Body of pancreas (tissue), 4 donors: ENCODE measurements at regions not wholly inside any gene's neighbourhood (a gene's known extent, or its start where the extent isn't known, plus 50 kb on each side); places are given as distances from the start of the nearest gene placed in this dataset.

ENCODE experiments used
- ATAC-seq: fragments of 150-250 bp; one replicate; pipeline ENCODE4 v1.9.1; 2016
- DNase-seq, 4 donors: peaks; one replicate each; pipeline ENCODE4 v3.0.0-alpha.2; 2019
- H3K27ac ChIP-seq, 4 donors: fragments of 200-600 bp; sonication (generic); 1 replicate in 3 of 4; 2 replicates in 1 of 4; pipeline versions ENCODE4 v1.5.1 to v1.6.1; 2016 to 2019; ENCODE audit warnings: mild to moderate bottlenecking in 1 of 4, mixed read lengths in 1 of 4, moderate library complexity in 1 of 4
- H3K27me3 ChIP-seq, 2 donors: fragments of 200-600 bp; sonication (generic); one replicate each; pipeline ENCODE4 v1.6.0; 2016; ENCODE audit warnings: mild to moderate bottlenecking in 1 of 2
- H3K36me3 ChIP-seq, 2 donors: fragments of 200-600 bp; sonication (generic); replicated peaks in 1 of 2; 2 replicates each; pipeline ENCODE4 v1.5.1; 2016; ENCODE audit warnings: low read depth in 2 of 2; ENCODE audit not compliant: insufficient read depth in 1 of 2
- H3K4me1 ChIP-seq: fragments of 200-600 bp; sonication (generic); one replicate; pipeline ENCODE4 v1.6.0; 2016
- H3K4me3 ChIP-seq, 2 donors: fragments of 200-600 bp; sonication (generic); 1 replicate in 1 of 2; 2 replicates in 1 of 2; pipeline ENCODE4 v1.5.1; 2016 to 2019
- H3K9me3 ChIP-seq, 3 donors: fragments of 200-600 bp; sonication (generic); 1 replicate in 2 of 3; 2 replicates in 1 of 3; pipeline ENCODE4 v1.5.1; 2016
- CTCF ChIP-seq, 7 experiments: fragments of 450-650 bp in 4 of 7; fragments of 200-600 bp in 3 of 7; sonication (generic) in 3 of 7; IDR thresholded peaks; one replicate each; pipeline ENCODE4 v1.5.1; 2016 to 2019; ENCODE audit warnings: antibody characterized with exemption in 7 of 7
- POLR2A ChIP-seq, 3 donors: fragments of 450-650 bp; IDR thresholded peaks; one replicate each; pipeline ENCODE4 v1.6.1; 2016; ENCODE audit warnings: antibody characterized with exemption in 3 of 3, mild to moderate bottlenecking in 2 of 3
- WGBS, 2 donors: methylation state at CpG; one replicate each; pipeline ENCODE4 v1.1.5; 2017; 5-methylcytosine and 5-hydroxymethylcytosine counted together
- intact Hi-C: fragments of 100-400 bp; cut with DNase I; formaldehyde crosslinking; loops from one replicate; pipeline ENCODE4 v1.15.1; 2023

GRCh38 chr11:79762279-79762921 lies 321.6 kb upstream of the TENM4 start:
- ATAC-seq, result no peak
- Histone ChIP-seq H3K27me3 (no peaks in the 10 kb centered on the region), H3K27ac (no peak overlapping the region), H3K9me3 (no peaks in the 10 kb centered on the region), H3K36me3 (no peaks in the 10 kb centered on the region), H3K4me3 (no peak overlapping the region), H3K4me1 (no peaks in the 10 kb centered on the region)
- no peak for TF ChIP-seq POLR2A (IDR thresholded peaks at IDR 0.05)
- peak in 1 of 7 experiments; percentile 11 for TF ChIP-seq CTCF (IDR thresholded peaks at IDR 0.05)
- 45 to 49% methylated on average over 3 of the region's 3 CpGs for WGBS, 2 donors
- intact Hi-C loops, result no loop called here
- DNase-seq, result no peak

GRCh38 chr11:79758325-79758724 lies 317.5 kb upstream of the TENM4 start:
- no peak for ATAC-seq
- 52 to 60% methylated on average over 2 of the region's 2 CpGs for WGBS, 2 donors
- no peaks in the 10 kb centered on the region for H3K4me1 ChIP-seq
- H3K27me3 ChIP-seq, result no peaks in the 10 kb centered on the region
- TF ChIP-seq CTCF (IDR thresholded peaks at IDR 0.05) (no peak), POLR2A (IDR thresholded peaks at IDR 0.05) (no peak)
- no peak overlapping the region for H3K4me3 ChIP-seq
- H3K27ac ChIP-seq, result no peak overlapping the region
- no peaks in the 10 kb centered on the region for H3K36me3 ChIP-seq
- DNase-seq, result no peak
- H3K9me3 ChIP-seq, result no peaks in the 10 kb centered on the region
- intact Hi-C loops, result no loop called here

- no peaks in the 10 kb centered on the region for H3K36me3 ChIP-seq
- 72 to 96% methylated on average over 1 of the region's 1 CpG for WGBS, 2 donors
- no peaks in the 10 kb centered on the region for H3K27me3 ChIP-seq
- no peaks in the 10 kb centered on the region for H3K9me3 ChIP-seq
- TF ChIP-seq POLR2A (IDR thresholded peaks at IDR 0.05) (no peak), CTCF (IDR thresholded peaks at IDR 0.05) (no peak)
- DNase-seq (no peak), ATAC-seq (no peak)
- no peak overlapping the region for H3K4me3 ChIP-seq
- H3K27ac ChIP-seq, result no peak overlapping the region
- no peaks in the 10 kb centered on the region for H3K4me1 ChIP-seq
- intact Hi-C loops, result no loop called here
Observed at GRCh38 chr11:79747406-79747805, 306.6 kb upstream of the TENM4 start.

GRCh38 chr11:79744941-79745340 lies 304.1 kb upstream of the TENM4 start:
- intact Hi-C loops, result no loop called here
- H3K9me3 ChIP-seq, result no peaks in the 10 kb centered on the region
- ATAC-seq (no peak), DNase-seq (no peak)
- no peaks in the 10 kb centered on the region for H3K4me1 ChIP-seq
- no peak overlapping the region for H3K27ac ChIP-seq
- TF ChIP-seq CTCF (IDR thresholded peaks at IDR 0.05), result no peak
- H3K4me3 ChIP-seq, result no peak overlapping the region
- H3K36me3 ChIP-seq, result no peaks in the 10 kb centered on the region
- no peaks in the 10 kb centered on the region for H3K27me3 ChIP-seq

- 42 to 48% methylated on average over 2 of the region's 2 CpGs for WGBS, 2 donors
- no peaks in the 10 kb centered on the region for H3K9me3 ChIP-seq
- ATAC-seq (no peak), DNase-seq (no peak)
- H3K4me1 ChIP-seq, result no peaks in the 10 kb centered on the region
- intact Hi-C loops, result no loop called here
- no peaks in the 10 kb centered on the region for H3K27me3 ChIP-seq
- no peak overlapping the region for H3K27ac ChIP-seq
- no peaks in the 10 kb centered on the region for H3K36me3 ChIP-seq
- TF ChIP-seq CTCF (IDR thresholded peaks at IDR 0.05) (no peak), POLR2A (IDR thresholded peaks at IDR 0.05) (no peak)
- H3K4me3 ChIP-seq, result no peak overlapping the region
Observed at GRCh38 chr11:79742176-79742575, 301.3 kb upstream of the TENM4 start.
